Stimulated activated memory B cell treated with anti-CD40 and anti-IgM and Interleukin-4, amounts not matched to agents 10 μg/mL and 1 μg/mL and 100 μg/mL, for 72 hours (primary cell): ENCODE measurements at regions not wholly inside any gene's neighbourhood (a gene's known extent, or its start where the extent isn't known, plus 50 kb on each side); places are given as distances from the start of the nearest gene placed in this dataset.
"Not testable (repeated sequence)": the region's sequence is repeated elsewhere in the genome, so short reads cannot be mapped to it uniquely, and the experiment has no call there.

Source experiments
- ATAC-seq: fragments of 150-1000 bp; cut with Tn5 transposase; 2 replicates; pipeline ENCODE4 v1.10.0; 2021
- H3K27ac Mint-ChIP-seq: one replicate; pipeline ENCODE4 v1.8.0; 2022; ENCODE audit warnings: mild to moderate bottlenecking, mixed read lengths
- H3K27me3 Mint-ChIP-seq: one replicate; pipeline ENCODE4 v1.8.0; 2022; ENCODE audit warnings: mixed read lengths
- H3K36me3 Mint-ChIP-seq: one replicate; pipeline ENCODE4 v1.8.0; 2022; ENCODE audit warnings: mixed read lengths
- H3K4me1 Mint-ChIP-seq: one replicate; pipeline ENCODE4 v1.8.0; 2022; ENCODE audit warnings: mixed read lengths
- H3K4me3 Mint-ChIP-seq: one replicate; pipeline ENCODE4 v1.8.0; 2022; ENCODE audit warnings: mild to moderate bottlenecking, moderate library complexity, mixed read lengths
- H3K9me3 Mint-ChIP-seq: one replicate; pipeline ENCODE4 v1.8.0; 2022; ENCODE audit warnings: mixed read lengths

DNA sequence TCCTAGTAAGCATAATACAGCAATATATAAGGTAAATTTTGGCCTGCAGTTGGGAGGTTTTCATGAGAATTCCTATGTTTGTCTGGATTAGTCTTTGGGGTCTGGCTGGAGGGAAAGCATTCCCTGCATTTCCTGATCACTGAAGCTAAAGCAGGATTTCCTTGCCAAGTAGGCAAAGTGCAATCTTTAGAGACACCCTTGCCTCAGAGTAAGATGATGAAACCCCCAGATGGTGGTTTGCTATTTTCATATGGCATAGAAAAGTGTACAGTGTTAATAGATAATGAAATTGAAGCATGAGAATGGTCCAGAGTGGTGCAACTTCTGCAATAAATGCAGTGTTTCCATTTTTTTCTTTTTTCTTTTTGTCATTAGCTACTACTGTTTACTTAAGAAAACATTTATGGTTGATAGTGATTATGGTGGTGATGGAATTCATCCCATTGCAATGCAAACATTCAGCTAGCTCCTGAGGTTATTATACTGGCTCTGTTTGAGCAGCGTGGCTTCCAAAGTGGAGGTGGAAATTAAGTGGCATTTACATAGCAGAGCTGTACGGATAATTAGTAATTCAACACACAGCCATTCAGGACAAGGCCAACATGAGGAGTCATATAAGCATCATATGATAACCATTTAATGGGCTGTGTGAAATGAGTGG, 276.3 kb downstream of the DUSP6 start:
- Mint-ChIP-seq H3K36me3 (no peaks in the 10 kb centered on the region), H3K4me1 (no peaks in the 10 kb centered on the region), H3K4me3 (no peak overlapping the region), H3K9me3 (no peaks in the 10 kb centered on the region), H3K27ac (no peak overlapping the region), H3K27me3 (no peaks in the 10 kb centered on the region)
- no peak for ATAC-seq

DNA sequence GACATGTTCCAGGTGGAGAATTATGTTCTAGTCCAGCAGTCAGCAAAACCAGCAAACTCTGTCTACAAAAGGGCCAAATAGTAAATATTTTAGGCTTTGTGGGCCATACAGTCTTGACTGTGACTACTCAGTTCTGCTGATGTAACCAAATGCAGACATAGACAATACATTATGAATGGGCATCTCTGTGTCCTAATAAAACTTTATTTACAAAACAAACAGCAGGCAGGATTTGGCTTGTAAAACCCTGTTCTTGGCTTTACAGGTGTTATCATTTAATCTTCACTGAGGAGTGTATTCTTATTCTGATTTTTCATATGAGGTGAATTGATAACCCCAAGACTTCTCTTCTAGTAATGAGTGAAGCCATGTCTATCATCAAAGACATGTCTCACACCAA, 278.6 kb downstream of the DUSP6 start:
- H3K36me3 Mint-ChIP-seq: no peaks in the 10 kb centered on the region
- no peaks in the 10 kb centered on the region for H3K27me3 Mint-ChIP-seq
- ATAC-seq: no peak
- H3K27ac Mint-ChIP-seq: no peak overlapping the region
- H3K9me3 Mint-ChIP-seq: no peaks in the 10 kb centered on the region
- no peaks in the 10 kb centered on the region for H3K4me1 Mint-ChIP-seq
- H3K4me3 Mint-ChIP-seq: no peak overlapping the region

DNA sequence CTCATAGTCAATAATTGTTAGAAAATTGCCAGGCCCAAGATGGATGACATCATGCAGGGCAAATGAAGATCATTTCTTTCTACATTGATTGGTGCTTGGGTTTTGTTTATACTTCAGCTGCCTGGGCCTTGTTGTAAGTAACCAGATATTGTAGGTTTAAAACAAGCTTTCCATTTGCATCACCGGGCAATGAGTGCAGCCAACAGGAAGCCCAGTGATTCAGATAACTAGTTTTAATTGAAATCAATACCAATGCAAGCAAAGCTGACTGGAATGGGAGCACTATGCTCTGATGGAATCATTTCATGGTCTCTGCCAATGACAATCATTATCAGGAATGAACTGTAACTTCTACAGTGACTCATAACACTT, 279.3 kb downstream of the DUSP6 start:
- Mint-ChIP-seq H3K27me3 (no peaks in the 10 kb centered on the region), H3K36me3 (no peaks in the 10 kb centered on the region), H3K27ac (no peak overlapping the region), H3K9me3 (no peaks in the 10 kb centered on the region), H3K4me3 (no peak overlapping the region), H3K4me1 (no peaks in the 10 kb centered on the region)
- no peak for ATAC-seq

DNA sequence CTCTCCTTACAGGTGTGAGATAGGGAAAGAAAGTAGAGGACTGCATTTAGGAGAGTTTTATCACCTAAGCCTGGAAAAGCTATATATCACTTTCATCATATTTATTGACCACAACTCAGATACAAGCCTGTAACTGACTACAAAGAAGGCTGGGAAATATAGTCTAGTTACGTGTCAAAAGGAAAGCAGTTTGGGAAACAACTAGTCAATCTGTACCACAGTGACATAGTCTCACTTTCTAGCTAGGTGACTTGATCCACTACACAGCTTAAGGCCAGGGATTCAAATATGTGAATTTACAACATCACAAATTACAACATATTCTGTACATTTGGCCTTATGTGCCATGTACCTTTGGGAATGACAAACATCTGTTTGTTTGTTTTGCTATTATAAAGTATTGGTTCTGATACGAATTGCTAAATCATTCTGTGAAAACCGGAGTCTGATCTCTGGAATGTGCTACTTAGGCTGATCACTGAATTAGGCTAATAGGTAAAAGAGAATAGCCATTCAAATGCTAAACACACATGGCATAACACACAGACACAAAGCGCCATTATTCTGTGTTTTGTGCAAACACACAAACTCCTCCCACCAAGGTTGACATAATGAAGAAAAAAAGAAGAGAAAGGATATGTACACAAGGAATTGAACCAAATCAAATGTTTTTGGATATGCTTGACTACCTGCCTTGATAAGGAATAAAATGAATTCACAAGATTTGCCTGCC, 279.8 kb downstream of the DUSP6 start:
- H3K9me3 Mint-ChIP-seq: no peaks in the 10 kb centered on the region

DNA sequence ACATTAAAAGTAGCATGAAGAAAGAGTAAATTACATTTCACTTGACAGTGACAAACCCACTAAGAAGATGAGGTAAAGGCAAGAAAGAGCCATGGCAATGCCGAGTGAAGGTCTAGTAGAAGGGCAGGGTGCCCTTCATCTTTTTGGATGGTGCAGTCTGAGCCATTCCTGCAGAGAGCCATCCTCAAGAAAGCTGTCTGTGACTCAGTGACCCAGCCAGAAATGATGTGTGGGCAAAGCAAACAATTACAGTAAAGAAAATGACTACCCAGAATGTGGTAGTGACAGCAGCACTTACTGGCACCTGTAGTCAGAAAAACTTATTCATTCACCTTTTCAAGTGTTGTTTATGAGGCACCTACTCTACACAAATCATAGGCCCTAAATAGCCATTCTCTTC, 281.7 kb downstream of the DUSP6 start:
- Mint-ChIP-seq H3K4me3 (no peak overlapping the region), H3K4me1 (no peaks in the 10 kb centered on the region)
- ATAC-seq: no peak

More for the DNA sequence above, 279.8 kb downstream of the DUSP6 start:
- no peaks in the 10 kb centered on the region for H3K36me3 Mint-ChIP-seq
- H3K27ac Mint-ChIP-seq: no peak overlapping the region
- H3K4me3 Mint-ChIP-seq: no peak overlapping the region
- no peaks in the 10 kb centered on the region for H3K27me3 Mint-ChIP-seq
- H3K4me1 Mint-ChIP-seq: no peaks in the 10 kb centered on the region
- ATAC-seq: no peak

DNA sequence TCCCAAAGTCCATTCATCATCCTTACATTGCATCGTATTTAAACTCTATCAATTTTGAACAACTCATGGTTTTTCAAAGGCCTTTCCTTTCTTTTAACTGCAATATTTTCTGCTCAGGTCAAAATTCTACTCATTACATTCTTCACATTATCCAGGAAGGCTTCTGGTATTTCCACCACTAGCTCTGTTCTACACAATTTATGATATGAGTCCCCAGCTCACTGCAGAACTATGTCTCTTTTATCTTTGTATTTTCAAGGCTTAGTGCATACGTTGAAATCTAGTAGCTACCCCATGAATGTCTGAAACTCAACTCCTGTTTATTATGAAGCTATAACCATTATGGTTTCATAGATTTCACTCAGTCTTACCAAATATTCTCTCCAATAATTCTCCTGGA, 282.9 kb downstream of the DUSP6 start:
- Mint-ChIP-seq H3K27ac (no peak overlapping the region), H3K4me1 (no peaks in the 10 kb centered on the region), H3K9me3 (no peaks in the 10 kb centered on the region), H3K36me3 (no peaks in the 10 kb centered on the region), H3K27me3 (no peaks in the 10 kb centered on the region), H3K4me3 (no peak overlapping the region)
- no peak for ATAC-seq

More for the DNA sequence above, 281.7 kb downstream of the DUSP6 start:
- H3K36me3 Mint-ChIP-seq: no peaks in the 10 kb centered on the region
- H3K27me3 Mint-ChIP-seq: no peaks in the 10 kb centered on the region
- no peaks in the 10 kb centered on the region for H3K9me3 Mint-ChIP-seq
- H3K27ac Mint-ChIP-seq: no peak overlapping the region

DNA sequence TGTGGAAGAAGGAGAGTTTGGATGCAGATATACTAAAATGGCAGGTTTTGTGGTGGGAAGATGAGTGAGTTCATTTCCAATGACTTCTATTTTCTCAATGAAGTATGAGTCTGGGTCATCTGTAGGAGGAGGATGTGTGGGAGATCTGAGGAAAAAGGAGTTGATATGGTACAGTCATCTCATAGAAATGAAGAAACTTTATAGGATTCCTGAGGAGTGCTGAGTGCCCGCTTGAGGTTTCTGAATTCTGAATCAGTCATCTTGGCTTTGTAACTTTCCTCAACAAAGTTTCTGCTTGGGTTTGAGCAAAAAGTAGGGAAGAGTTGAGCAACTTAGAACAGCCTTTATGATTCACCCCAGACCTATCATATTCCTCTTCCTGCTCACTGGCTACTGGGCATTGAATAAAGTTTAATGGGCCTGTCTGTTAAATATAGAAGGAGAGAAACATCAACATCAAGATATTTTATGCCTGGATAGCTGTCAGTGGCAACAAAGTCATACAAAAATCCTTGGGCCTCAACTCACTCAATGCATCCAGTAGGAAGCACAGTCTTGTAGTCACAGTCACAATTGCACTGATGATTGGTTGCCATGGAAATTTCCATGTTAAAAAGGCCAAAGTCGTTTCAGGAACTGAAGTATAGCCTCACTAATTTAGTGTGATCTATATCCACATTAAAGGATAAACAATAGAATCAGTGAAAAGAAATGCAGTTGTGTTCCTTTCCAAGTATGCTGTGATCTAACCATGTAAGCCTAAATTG, 284.7 kb downstream of the DUSP6 start:
- ATAC-seq: no peak
- Mint-ChIP-seq H3K27me3 (no peaks in the 10 kb centered on the region), H3K36me3 (no peaks in the 10 kb centered on the region), H3K27ac (no peak overlapping the region), H3K9me3 (no peaks in the 10 kb centered on the region), H3K4me1 (no peaks in the 10 kb centered on the region), H3K4me3 (no peak overlapping the region)

DNA sequence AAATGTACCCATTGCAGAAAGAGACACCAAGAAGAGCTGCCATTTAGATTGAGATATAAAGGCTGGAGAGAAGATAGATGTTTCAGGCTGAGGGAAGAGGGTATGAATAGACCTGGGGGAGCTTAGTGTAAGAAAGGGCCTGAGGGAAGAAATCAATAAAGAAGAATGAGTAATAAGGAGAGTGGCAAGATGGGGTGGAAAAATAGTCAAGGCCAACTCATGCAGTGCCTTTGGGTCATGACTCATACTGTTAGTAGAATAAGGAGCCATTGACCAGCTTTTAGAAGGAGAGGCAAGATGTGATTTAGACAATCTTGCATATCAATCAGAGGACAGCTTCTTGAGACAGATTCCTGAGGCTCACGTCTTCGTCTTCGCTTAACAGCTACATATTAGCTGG, 287.5 kb downstream of the DUSP6 start:
- Mint-ChIP-seq H3K27ac (no peak overlapping the region), H3K27me3 (no peaks in the 10 kb centered on the region), H3K36me3 (no peaks in the 10 kb centered on the region), H3K4me3 (no peak overlapping the region), H3K4me1 (no peaks in the 10 kb centered on the region), H3K9me3 (no peaks in the 10 kb centered on the region)
- no peak for ATAC-seq

DNA sequence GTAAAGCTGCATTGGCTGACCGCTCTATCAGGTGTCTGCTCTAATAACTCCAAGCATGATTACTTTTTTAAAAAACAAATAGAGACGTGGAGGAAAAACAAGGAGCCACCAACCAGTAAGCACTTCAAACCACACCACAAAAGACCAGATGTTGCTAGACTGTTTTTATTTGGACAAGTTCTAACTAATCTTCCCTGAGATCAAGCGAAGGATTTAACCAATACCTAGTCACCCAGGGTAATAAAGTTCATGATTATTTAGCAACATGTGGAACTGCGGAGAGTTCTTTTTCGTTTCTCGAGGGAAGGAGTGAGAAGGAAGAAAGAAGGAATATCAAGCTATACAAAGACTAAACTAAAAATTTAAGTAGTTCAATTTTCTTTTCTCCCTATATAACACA, 288.1 kb downstream of the DUSP6 start:
- Mint-ChIP-seq H3K4me1 (no peaks in the 10 kb centered on the region), H3K9me3 (no peaks in the 10 kb centered on the region), H3K27ac (no peak overlapping the region), H3K36me3 (no peaks in the 10 kb centered on the region), H3K27me3 (no peaks in the 10 kb centered on the region), H3K4me3 (no peak overlapping the region)
- no peak for ATAC-seq

DNA sequence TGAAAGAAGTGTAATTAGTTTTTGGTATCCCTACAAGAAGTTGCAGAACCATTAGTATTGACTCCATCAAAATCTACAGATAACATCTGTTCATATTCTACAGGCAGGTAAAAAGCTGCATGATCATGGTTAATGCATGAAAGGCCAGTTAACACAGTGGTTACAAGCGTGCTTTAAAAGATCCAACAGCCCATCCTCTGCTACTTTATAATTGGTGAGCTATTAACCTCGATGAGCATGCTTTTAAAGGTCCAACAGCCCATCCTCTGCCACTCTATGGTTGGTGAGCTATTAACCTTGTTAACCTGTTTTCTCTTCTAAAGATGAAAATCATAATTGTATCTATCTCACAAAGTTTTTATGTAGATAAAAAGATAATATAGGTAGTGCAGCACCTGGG, 289.3 kb downstream of the DUSP6 start:
- Mint-ChIP-seq H3K9me3 (no peaks in the 10 kb centered on the region), H3K4me1 (no peaks in the 10 kb centered on the region), H3K27me3 (no peaks in the 10 kb centered on the region), H3K36me3 (no peaks in the 10 kb centered on the region), H3K27ac (no peak overlapping the region), H3K4me3 (no peak overlapping the region)
- ATAC-seq: no peak

DNA sequence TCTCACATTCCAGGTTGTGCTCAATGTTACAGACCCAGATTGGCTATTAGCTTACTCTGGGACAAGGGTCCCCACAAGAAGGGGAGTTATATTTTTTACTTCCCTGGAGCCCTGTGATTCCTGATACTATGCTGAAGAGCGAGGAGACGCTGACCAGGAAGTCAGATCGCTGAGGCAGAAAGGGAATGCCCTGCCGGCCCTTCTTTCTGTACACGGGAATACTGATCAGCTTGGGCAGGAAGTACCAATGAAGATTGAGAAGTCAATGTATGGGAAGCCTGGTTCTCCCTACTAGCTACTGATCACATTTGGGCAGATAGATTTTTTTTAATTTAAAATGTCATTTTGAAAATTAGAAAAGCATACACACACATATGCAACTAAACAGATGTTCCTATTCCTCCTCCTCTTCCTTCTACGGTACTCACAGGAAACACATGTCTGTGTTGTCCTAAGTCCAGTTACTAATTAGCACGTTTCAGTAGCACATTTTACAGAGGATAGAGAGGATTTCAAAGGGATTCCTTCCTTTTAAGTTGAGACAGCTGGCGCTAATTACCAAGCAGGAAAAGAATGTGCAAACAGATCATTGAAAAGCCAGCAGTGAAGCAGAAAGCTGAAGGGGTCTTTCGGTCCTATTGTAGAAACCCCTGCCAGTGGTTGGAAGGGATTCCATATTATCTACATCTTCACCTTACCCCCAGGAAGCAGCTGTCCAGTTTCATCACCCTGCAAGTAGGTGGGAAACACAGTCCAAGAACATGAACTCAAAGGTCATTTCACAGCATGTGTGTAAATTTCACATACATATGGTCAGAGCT, 292.4 kb downstream of the DUSP6 start:
- Mint-ChIP-seq H3K4me1 (no peaks in the 10 kb centered on the region), H3K27ac (no peak overlapping the region), H3K9me3 (no peaks in the 10 kb centered on the region), H3K27me3 (no peaks in the 10 kb centered on the region), H3K4me3 (no peak overlapping the region), H3K36me3 (no peaks in the 10 kb centered on the region)
- no peak for ATAC-seq

DNA sequence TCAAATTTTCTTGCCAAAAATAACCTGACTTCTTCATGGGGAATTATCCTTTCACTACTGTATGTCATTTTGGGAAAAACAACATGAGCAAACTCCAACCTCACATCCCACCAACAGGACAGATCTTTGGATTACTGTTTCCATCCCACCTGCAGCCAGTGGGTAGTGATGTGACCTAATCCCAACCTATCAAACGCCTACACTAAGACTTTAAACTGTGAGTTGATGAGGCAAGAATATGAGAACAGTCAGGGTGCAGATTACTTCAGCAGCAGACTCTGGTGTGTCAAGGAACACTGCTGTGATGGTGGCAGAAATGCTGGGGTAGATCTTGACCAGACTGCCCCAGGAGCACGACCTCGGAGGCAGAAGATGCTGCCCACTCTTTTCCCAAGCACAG, 293.2 kb downstream of the DUSP6 start:
- no peaks in the 10 kb centered on the region for H3K9me3 Mint-ChIP-seq
- H3K27ac Mint-ChIP-seq: no peak overlapping the region
- no peak for ATAC-seq
- H3K4me1 Mint-ChIP-seq: no peaks in the 10 kb centered on the region
- H3K36me3 Mint-ChIP-seq: no peaks in the 10 kb centered on the region
- H3K27me3 Mint-ChIP-seq: no peaks in the 10 kb centered on the region
- H3K4me3 Mint-ChIP-seq: no peak overlapping the region

DNA sequence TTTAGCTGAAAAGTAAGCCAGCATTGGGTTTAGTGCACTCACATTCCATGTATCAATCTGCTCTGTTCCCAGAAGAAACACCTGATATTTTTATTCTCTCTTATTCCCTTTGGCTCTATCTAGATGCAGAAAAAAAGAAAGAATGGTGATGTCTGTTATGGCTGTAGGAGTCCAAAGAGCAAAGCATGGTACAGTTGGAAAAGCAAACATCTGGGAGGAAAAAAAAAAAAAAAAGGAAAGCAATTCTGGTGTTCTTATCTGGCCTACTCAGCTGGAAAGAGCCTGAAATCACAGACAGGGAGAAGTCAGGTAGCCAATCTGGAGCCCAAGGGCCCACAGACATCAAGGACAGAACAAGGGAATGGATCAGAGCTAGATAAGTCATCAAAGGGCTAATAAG, 293.9 kb downstream of the DUSP6 start:
- Mint-ChIP-seq H3K27ac (no peak overlapping the region), H3K9me3 (peaks cover 4% of the 10 kb centered on the region), H3K27me3 (no peaks in the 10 kb centered on the region), H3K36me3 (peaks cover 5% of the 10 kb centered on the region), H3K4me1 (no peaks in the 10 kb centered on the region), H3K4me3 (no peak overlapping the region)
- no peak for ATAC-seq

DNA sequence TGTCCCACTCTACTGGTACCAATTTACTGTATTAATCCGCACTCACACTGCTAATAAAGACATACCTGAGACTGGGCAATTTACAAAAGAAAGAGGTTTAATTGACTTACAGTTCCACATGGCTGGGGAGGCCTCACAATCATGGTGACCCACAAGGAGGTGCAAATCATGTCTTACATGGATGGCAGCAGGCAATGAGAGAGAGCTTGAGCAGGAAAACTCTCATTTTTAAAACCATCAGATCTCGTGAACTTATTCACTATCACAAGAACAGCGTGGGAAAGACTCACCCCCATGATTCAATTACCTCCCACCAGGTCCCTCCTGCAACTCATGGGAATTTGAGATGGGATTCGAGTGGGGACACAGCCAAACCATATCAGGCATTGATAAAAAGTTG, 298.5 kb downstream of the DUSP6 start:
- H3K27ac Mint-ChIP-seq, H3K27me3 Mint-ChIP-seq, H3K4me3 Mint-ChIP-seq, H3K4me1 Mint-ChIP-seq, H3K9me3 Mint-ChIP-seq, ATAC-seq, H3K36me3 Mint-ChIP-seq: not testable (repeated sequence)

DNA sequence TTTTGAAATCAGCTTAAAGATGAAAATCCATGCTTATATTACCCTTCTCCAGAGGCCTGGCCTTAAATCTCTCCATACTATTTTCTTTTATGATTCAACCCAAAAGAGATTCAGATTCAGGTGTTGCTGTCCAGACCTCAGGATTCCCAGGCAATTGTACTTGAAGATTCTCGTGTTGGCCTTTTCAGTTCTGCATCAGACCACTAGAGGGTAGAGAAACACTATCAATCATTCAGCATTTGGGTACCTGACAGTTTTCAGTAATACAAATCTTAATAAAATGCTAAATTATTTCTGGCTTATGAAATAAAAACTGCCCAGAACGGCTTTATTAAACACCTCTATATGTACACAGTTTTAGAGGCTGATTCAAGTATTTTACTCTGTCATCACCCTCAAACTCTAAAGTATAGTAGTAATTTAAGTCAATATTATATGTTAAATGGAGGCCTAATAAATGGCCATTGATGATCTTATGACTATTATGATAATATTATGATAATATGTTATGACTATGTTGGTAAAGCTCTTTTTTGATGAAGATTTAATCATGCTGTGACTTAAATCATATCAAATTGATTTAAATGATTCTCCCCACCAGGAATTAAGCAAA, 301.1 kb downstream of the DUSP6 start:
- peaks cover 4% of the 10 kb centered on the region for H3K9me3 Mint-ChIP-seq
- no peaks in the 10 kb centered on the region for H3K4me1 Mint-ChIP-seq
- no peak overlapping the region for H3K4me3 Mint-ChIP-seq
- H3K27me3 Mint-ChIP-seq: no peaks in the 10 kb centered on the region
- no peak overlapping the region for H3K27ac Mint-ChIP-seq
- ATAC-seq: no peak
- peaks cover 6% of the 10 kb centered on the region for H3K36me3 Mint-ChIP-seq
